Hematopoietic multipotent progenitor cell (in vitro differentiated cells): ENCODE measurements at regions not wholly inside any gene's neighbourhood (a gene's known extent, or its start where the extent isn't known, plus 50 kb on each side); places are given as distances from the start of the nearest gene placed in this dataset.

Experiments used
- DNase-seq, 3 donors: peaks; one replicate each; pipeline ENCODE4 v3.0.0-alpha.2; 2011 to 2015; ENCODE audit warnings: low read depth in 2 of 3, low spot score in 2 of 3

GRCh38 chr4:35824231-35824630 is 420.1 kb downstream of the ARAP2 start:
- DNase-seq, result no peak

GRCh38 chr4:35835893-35836292 is 408.4 kb downstream of the ARAP2 start:
- no peak for DNase-seq

GRCh38 chr4:35836596-35836995 is 407.7 kb downstream of the ARAP2 start:
- no peak for DNase-seq

GRCh38 chr4:35867057-35867456 is 377.3 kb downstream of the ARAP2 start:
- DNase-seq, result no peak

- DNase-seq, result no peak
These were observed 372.0 kb downstream of the ARAP2 start for GRCh38 chr4:35872273-35872672.

- no peak for DNase-seq
These were observed 364.8 kb downstream of the ARAP2 start for GRCh38 chr4:35879479-35879878.

- DNase-seq, result no peak
These were observed 361.2 kb downstream of the ARAP2 start for GRCh38 chr4:35883108-35883507.

- DNase-seq, result no peak
These were observed 359.4 kb downstream of the ARAP2 start for GRCh38 chr4:35884714-35885480.

- DNase-seq, result no peak
These were observed 346.5 kb downstream of the ARAP2 start for GRCh38 chr4:35897808-35898207.

GRCh38 chr4:35900286-35901243 is 343.7 kb downstream of the ARAP2 start:
- DNase-seq, result peak in 2 of 3 donors; percentile 74 to 91

- no peak for DNase-seq
These were observed 332.1 kb downstream of the ARAP2 start for GRCh38 chr4:35912174-35912573.

GRCh38 chr4:35918491-35918977 is 325.8 kb downstream of the ARAP2 start:
- no peak for DNase-seq

- DNase-seq, result no peak
These were observed 318.5 kb downstream of the ARAP2 start for GRCh38 chr4:35925806-35926205.

- no peak for DNase-seq
These were observed 317.5 kb downstream of the ARAP2 start for GRCh38 chr4:35926788-35927187.

GRCh38 chr4:35933901-35934300 is 310.4 kb downstream of the ARAP2 start:
- DNase-seq, result no peak

- DNase-seq, result peak in 2 of 3 donors; percentile 16 to 59
These were observed 309.9 kb downstream of the ARAP2 start for GRCh38 chr4:35934320-35934981.

- DNase-seq, result no peak
These were observed 305.4 kb downstream of the ARAP2 start for GRCh38 chr4:35938936-35939335.

- no peak for DNase-seq
These were observed 304.6 kb downstream of the ARAP2 start for GRCh38 chr4:35939751-35940150.

GRCh38 chr4:35942092-35942491 is 302.2 kb downstream of the ARAP2 start:
- no peak for DNase-seq

GRCh38 chr4:35943606-35944005 is 300.7 kb downstream of the ARAP2 start:
- DNase-seq, result no peak

- no peak for DNase-seq
These were observed 296.1 kb downstream of the ARAP2 start for GRCh38 chr4:35948171-35948570.
